ENCODE measurements at regions not wholly inside any gene's neighbourhood (a gene's known extent, or its start where the extent isn't known, plus 50 kb on each side); places are given as distances from the start of the nearest gene placed in this dataset.

GRCh38 chr15:37806808-37807207 lies 127.6 kb upstream of the TMCO5A start:
- no peak overlapping the region for H3K27ac Mint-ChIP-seq
- DNase-seq (no peak), ATAC-seq (no peak)
- no peaks in the 10 kb centered on the region for H3K27me3 Mint-ChIP-seq
- CTCF ChIA-PET = no interaction called here
- intact Hi-C loops (cut with micrococcal nuclease) = no loop called here
- H3K4me3 Mint-ChIP-seq = no peak overlapping the region
- POLR2A ChIA-PET = no interaction called here
- H3K9me3 Mint-ChIP-seq = no peaks in the 10 kb centered on the region
- no peaks in the 10 kb centered on the region for H3K4me1 Mint-ChIP-seq (ENCODE audit: low read depth)
- no peak for TF ChIP-seq CTCF (IDR thresholded peaks at IDR 0.05)
- H3K36me3 Mint-ChIP-seq (ENCODE audit: low read depth) = no peaks in the 10 kb centered on the region

GRCh38 chr15:37810381-37810780 lies 124.1 kb upstream of the TMCO5A start:
- H3K4me1 Mint-ChIP-seq (ENCODE audit: low read depth) = no peaks in the 10 kb centered on the region
- DNase-seq = no peak
- POLR2A ChIA-PET = no interaction called here

GRCh38 chr15:37813306-37813705 lies 121.1 kb upstream of the TMCO5A start:
- no peak for ATAC-seq
- H3K36me3 Mint-ChIP-seq (ENCODE audit: low read depth) = no peaks in the 10 kb centered on the region
- no peak overlapping the region for H3K27ac Mint-ChIP-seq
- H3K27me3 Mint-ChIP-seq = no peaks in the 10 kb centered on the region
- intact Hi-C loops (cut with micrococcal nuclease) = no loop called here
- ChIA-PET POLR2A (no interaction called here), CTCF (no interaction called here)
- TF ChIP-seq CTCF (IDR thresholded peaks at IDR 0.05) = no peak
- no peak overlapping the region for H3K4me3 Mint-ChIP-seq
- no peaks in the 10 kb centered on the region for H3K4me1 Mint-ChIP-seq (ENCODE audit: low read depth)
- DNase-seq = no peak
- no peaks in the 10 kb centered on the region for H3K9me3 Mint-ChIP-seq

More at GRCh38 chr15:37810381-37810780, 124.1 kb upstream of the TMCO5A start:
- ATAC-seq = no peak
- TF ChIP-seq CTCF (IDR thresholded peaks at IDR 0.05) = no peak
- Mint-ChIP-seq H3K27me3 (no peaks in the 10 kb centered on the region), H3K9me3 (no peaks in the 10 kb centered on the region), H3K27ac (no peak overlapping the region), H3K36me3 (ENCODE audit: low read depth) (no peaks in the 10 kb centered on the region), H3K4me3 (no peak overlapping the region)
- CTCF ChIA-PET = no interaction called here
- intact Hi-C loops (cut with micrococcal nuclease) = no loop called here

GRCh38 chr15:37814847-37815515 lies 119.5 kb upstream of the TMCO5A start:
- Mint-ChIP-seq H3K4me1 (ENCODE audit: low read depth) (no peaks in the 10 kb centered on the region), H3K9me3 (no peaks in the 10 kb centered on the region), H3K27me3 (no peaks in the 10 kb centered on the region), H3K4me3 (no peak overlapping the region), H3K27ac (no peak overlapping the region), H3K36me3 (ENCODE audit: low read depth) (no peaks in the 10 kb centered on the region)
- ChIA-PET POLR2A (no interaction called here), CTCF (no interaction called here)
- no peak for TF ChIP-seq CTCF (IDR thresholded peaks at IDR 0.05)
- ATAC-seq (no peak), DNase-seq (no peak)
- intact Hi-C loops (cut with micrococcal nuclease) = no loop called here

GRCh38 chr15:37818152-37818677 lies 116.2 kb upstream of the TMCO5A start:
- no peaks in the 10 kb centered on the region for H3K36me3 Mint-ChIP-seq (ENCODE audit: low read depth)
- H3K27me3 Mint-ChIP-seq = no peaks in the 10 kb centered on the region
- no peak overlapping the region for H3K4me3 Mint-ChIP-seq
- H3K9me3 Mint-ChIP-seq = no peaks in the 10 kb centered on the region
- intact Hi-C loops (cut with micrococcal nuclease) = no loop called here
- H3K27ac Mint-ChIP-seq = no peak overlapping the region
- ATAC-seq (no peak), DNase-seq (no peak)
- H3K4me1 Mint-ChIP-seq (ENCODE audit: low read depth) = no peaks in the 10 kb centered on the region
- POLR2A ChIA-PET = no interaction called here
- no peak for TF ChIP-seq CTCF (IDR thresholded peaks at IDR 0.05)
- CTCF ChIA-PET = no interaction called here
